ENCODE measurements at regions not wholly inside any gene's neighbourhood (a gene's known extent, or its start where the extent isn't known, plus 50 kb on each side); places are given as distances from the start of the nearest gene placed in this dataset.
"Not testable (repeated sequence)": the region's sequence is repeated elsewhere in the genome, so short reads cannot be mapped to it uniquely, and the experiment has no call there.

GRCh38 chr6:6990059-6990458 lies 117.7 kb upstream of the RREB1 start:
- not testable (repeated sequence) for DNase-seq

GRCh38 chr6:6993503-6994237 lies 114.1 kb upstream of the RREB1 start:
- no peak for DNase-seq

GRCh38 chr6:6994796-6995195 lies 113.0 kb upstream of the RREB1 start:
- no peak for DNase-seq

DNA sequence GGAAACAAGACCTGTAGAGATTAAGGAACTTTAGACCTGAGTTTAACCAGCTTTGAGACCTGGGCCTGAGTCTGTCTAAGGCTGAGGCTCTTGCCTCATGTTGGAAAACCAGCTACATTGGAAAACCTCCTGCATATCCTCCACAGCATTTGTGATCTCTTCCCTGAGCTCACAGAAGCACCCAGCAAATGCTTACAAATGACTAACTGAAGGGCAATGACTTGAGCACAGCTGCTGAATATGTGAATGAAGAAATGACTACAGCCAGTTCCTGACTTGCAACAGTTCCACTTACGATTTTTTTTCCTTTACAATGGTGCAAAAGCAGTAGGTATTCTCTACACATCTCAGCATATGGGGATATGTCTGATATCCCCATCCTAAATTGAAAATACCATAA lies 112.4 kb upstream of the RREB1 start:
- no peak for DNase-seq

DNA sequence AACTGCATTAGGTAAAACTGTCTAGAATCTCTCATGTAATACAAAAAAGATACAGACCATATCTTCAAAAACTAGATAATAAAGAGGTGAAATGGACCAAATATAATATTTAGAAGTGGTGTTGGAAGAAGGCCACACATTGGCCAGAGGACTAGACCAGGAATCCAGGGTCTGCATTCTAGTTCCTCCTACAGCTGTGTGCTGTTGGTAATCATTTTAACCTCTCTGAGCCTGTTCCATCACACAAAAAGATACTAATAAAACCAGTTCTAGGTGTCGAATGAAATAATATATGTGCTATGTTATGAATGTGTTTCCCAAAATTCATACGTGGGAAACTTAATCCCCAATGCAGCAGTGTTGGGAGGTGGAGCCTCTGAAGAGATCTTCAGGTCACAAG lies 111.6 kb upstream of the RREB1 start:
- DNase-seq, result no peak

GRCh38 chr6:6997263-6998193 lies 110.2 kb upstream of the RREB1 start:
- no peak for DNase-seq

- no peak for DNase-seq
These were observed 109.6 kb upstream of the RREB1 start for GRCh38 chr6:6998194-6998569.

DNA sequence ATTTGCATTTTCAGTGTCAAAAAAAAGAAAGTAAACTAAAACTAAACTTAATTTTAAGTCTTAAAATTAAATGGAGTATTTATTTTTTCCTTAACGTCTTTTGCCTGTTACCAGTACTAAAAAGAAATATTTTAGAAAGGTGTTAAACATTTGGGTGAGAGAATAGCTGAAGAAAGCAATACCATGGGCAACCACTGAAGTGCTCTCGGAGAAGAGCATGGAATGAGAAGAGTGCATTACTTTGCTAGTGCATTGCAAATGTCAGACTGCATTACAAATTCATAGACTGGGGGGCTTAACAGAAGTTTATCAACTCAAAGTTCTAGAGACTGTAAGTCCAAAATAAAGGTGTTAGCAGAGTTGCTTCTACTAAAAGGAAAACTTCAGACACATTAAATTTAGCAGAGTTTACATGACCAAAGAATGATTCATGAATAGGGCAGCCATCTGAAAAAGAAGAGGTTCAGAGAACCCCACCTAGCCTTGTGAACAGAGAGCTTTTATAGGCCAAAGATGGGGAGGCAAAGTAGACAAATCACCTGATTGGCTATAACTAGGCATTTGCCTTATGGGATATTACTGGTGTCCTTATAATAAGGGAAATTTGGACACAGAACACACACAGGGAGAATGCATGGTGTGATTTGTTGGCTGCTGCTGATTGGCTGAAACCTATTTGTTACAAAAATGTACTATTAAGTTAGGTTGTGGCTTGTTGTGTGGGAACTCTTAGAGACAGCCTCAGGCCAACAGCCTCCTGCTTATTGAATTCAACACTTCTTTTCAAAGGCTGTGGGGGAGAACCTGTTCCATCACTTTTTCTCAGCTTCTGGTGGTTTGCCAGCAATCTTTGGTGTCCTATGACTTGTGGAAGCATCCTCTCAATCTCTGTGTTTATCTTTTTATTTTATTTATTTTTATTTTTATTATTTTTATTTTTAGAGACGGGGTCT lies 106.7 kb upstream of the RREB1 start:
- no peak for DNase-seq

GRCh38 chr6:7003041-7003440 lies 104.7 kb upstream of the RREB1 start:
- no peak for DNase-seq

GRCh38 chr6:7004581-7005297 lies 103.0 kb upstream of the RREB1 start:
- DNase-seq, result no peak

GRCh38 chr6:7006515-7007191 lies 101.1 kb upstream of the RREB1 start:
- no peak for DNase-seq

DNA sequence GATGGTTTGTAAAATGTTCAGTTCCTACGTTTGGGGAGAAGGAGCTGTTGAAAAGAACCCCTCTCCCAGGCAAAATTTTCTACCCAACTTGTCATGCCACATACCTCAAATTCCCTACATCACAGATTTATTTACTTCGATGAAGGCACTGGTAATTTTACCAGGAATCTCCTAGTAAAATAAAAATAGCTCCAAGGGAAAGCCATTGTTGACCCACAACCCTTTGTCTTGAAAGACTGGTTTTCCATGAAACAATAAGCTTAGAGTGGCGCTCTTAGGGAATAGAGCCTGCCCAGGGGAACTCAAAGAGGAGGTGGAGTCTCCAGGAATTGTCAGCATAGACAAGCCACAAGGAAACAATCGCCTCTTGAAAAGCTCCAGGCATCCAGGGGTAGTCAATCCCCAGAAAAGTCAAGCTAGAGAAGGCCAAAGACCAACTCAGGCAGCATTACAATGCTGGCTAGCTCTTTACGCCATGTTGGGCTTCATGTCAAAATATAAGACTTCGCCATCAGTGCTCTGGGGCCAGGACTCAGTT lies 99.2 kb upstream of the RREB1 start:
- DNase-seq, result no peak

DNA sequence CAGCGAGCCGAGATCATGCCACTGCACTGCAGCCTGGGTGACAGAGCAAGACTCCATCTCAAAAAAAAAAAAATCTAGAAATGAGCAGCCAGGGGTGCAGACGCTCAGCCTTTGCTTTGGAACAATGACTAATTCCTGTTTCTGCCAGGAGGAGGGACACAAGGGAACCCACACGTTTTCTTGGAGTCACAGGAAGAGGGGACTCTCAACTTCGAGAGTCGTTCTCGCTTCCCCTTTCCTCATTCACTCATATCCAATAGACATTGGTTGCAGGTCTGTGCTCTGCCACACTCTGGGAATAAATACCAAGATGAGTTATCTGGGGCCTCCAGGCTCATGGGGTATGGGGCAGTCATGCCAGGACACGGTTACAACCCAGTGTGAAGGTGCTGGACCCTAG lies 91.5 kb upstream of the RREB1 start:
- DNase-seq, result no peak

- DNase-seq, result no peak
These were observed 86.5 kb upstream of the RREB1 start for GRCh38 chr6:7021301-7021700.

DNA sequence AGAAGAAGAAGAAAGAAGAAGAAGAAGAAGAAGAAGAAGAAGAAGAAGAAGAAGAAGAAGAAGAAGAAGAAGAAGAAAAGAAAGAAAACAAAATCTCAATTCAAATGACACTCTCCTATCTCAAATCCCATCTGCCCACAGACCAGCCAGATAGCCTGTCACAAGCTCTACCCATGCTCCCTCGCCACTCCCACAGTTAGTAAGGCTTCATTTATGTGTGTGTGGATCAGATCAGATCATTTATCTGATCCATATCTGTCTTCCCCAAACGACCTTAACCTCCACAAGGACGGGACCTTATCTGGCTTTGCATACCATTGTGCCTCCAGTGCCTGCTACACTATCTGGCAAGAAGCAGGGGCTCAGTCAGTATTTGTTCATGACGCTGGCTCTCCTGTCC lies 81.9 kb upstream of the RREB1 start:
- no peak for DNase-seq

DNA sequence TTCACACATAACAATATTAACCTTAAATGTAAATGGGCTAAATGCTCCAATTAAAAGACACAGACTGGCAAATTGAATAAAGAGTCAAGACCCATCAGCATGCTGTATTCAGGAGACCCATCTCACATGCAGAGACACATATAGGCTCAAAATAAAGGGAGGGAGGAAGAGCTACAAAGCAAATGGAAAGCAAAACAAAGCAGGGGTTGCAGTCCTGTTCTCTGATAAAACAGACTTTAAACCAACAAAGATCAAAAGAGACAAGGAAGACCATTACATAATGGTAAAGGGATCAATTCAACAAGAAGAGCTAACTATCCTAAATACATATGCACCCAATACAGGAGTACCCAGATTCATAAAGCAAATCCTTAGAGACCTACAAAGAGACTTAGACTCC lies 78.8 kb upstream of the RREB1 start:
- DNase-seq, result not testable (repeated sequence)

DNA sequence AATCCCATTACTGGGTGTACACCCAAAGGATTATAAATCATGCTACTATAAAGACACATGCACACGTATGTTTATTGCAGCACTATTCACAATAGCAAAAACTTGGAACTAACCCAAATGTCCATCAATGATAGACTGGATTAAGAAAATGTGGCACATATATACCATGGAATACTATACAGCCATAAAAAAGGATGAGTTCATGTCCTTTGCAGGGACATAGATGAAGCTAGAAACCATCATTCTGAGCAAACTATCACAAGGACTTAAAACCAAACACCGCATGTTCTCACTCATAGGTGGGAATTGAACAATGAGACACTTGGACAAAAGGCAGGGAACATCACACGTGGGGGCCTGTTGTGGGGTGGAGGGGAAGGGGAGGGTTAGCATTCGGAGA lies 76.8 kb upstream of the RREB1 start:
- DNase-seq, result not testable (repeated sequence)

DNA sequence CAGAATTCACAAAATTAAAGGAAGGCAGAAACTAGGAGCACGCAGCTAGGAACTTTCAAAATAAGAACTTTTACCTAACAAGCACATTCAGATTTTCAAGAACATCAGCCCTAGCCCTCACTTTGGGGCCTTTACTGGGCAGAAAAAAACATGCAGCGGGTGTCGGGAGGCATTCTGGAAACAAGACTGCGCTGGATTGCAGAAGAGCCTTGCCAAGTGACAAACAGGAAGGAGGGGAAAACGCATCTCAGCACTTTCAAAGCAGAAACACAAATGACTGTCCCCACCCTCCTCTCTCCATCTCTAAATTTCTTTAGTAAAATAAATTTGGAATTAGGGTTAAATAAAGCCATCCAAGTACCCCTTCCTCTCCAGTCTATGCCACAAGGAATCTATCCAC lies 74.6 kb upstream of the RREB1 start:
- DNase-seq, result no peak

DNA sequence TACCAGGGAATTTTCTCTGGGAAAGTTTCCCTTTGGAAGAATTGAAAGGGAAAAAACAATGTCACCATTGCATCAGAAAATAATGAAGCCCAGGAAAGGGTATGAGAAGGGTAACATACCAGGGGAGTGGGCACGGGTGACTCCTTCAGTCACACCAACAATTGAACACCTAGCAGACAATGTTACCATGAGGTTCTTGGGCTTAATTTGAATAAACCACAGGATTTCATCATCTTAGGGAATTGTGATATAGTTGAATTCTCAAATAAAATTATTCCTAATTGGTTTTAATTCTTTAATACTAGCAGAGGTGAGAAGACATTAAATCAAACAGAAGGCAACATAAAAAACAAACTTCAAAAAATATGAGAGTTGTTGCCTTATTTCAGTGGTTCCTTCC lies 73.7 kb upstream of the RREB1 start:
- no peak for DNase-seq

- DNase-seq, result no peak
These were observed 71.9 kb upstream of the RREB1 start for GRCh38 chr6:7035837-7036249.

- no peak for DNase-seq
These were observed 66.2 kb upstream of the RREB1 start for GRCh38 chr6:7041511-7042026.

All from stimulated activated naive CD4-positive, alpha-beta T cell treated with Interleukin-2 at 50 U/mL for 16 hours (primary cell).